Fibroblast of lung (primary cell): ENCODE measurements at regions not wholly inside any gene's neighbourhood (a gene's known extent, or its start where the extent isn't known, plus 50 kb on each side); places are given as distances from the start of the nearest gene placed in this dataset.

Experiments used
- DNase-seq, 2 donors: peaks; one replicate each; pipeline versions ENCODE4 v3.0.0 to v3.0.0-alpha.2; 2010; ENCODE audit warnings: low read depth in 2 of 2
- H2AFZ ChIP-seq: 2 replicates; pipeline ENCODE4 v1.5.1; 2012; ENCODE audit warnings: low read length, control low read depth, inconsistent platforms
- H3K27ac ChIP-seq: 2 replicates; pipeline ENCODE4 v1.5.1; 2011; ENCODE audit warnings: low read length, control low read depth; ENCODE audit not compliant: insufficient read depth
- H3K27me3 ChIP-seq: 2 replicates; pipeline ENCODE4 v1.5.1; 2011; ENCODE audit warnings: mild to moderate bottlenecking, low read length; ENCODE audit not compliant: control insufficient read depth, insufficient read depth
- H3K36me3 ChIP-seq: 2 replicates; pipeline ENCODE4 v1.5.1; 2011; ENCODE audit warnings: low read length; ENCODE audit not compliant: control insufficient read depth, insufficient read depth
- H3K4me1 ChIP-seq: 2 replicates; pipeline ENCODE4 v1.5.1; 2011; ENCODE audit warnings: low read length; ENCODE audit not compliant: control insufficient read depth, insufficient read depth; ENCODE audit errors: extremely low read depth
- H3K4me2 ChIP-seq: 2 replicates; pipeline ENCODE4 v1.5.1; 2011; ENCODE audit warnings: low read length, control low read depth; ENCODE audit not compliant: insufficient read depth; ENCODE audit errors: extremely low read depth
- H3K4me3 ChIP-seq, 4 experiments: fragments of 200-600 bp in 1 of 4; sonication (generic) in 1 of 4; replicated peaks in 1 of 4; 2 replicates each; pipeline ENCODE4 v1.5.1; 2011 to 2016; ENCODE audit warnings: low read length in 4 of 4, low read depth in 3 of 4, mild to moderate bottlenecking in 3 of 4, control low read depth in 2 of 4, inconsistent platforms in 1 of 4, mixed read lengths in 1 of 4; ENCODE audit not compliant: insufficient read depth in 1 of 4; ENCODE audit errors: control extremely low read depth in 1 of 4
- H3K79me2 ChIP-seq: 2 replicates; pipeline ENCODE4 v1.5.1; 2012; ENCODE audit warnings: mild to moderate bottlenecking, low read length, inconsistent platforms; ENCODE audit not compliant: control insufficient read depth, insufficient read depth
- H3K9ac ChIP-seq: 2 replicates; pipeline ENCODE4 v1.5.1; 2011; ENCODE audit warnings: mild to moderate bottlenecking, low read length, control low read depth; ENCODE audit not compliant: insufficient read depth
- H3K9me3 ChIP-seq: 2 replicates; pipeline ENCODE4 v1.5.1; 2012; ENCODE audit warnings: low read depth, low read length; ENCODE audit not compliant: control insufficient read depth, insufficient read depth
- H4K20me1 ChIP-seq: 2 replicates; pipeline ENCODE4 v1.5.1; 2011; ENCODE audit warnings: low read length; ENCODE audit not compliant: control insufficient read depth, insufficient read depth; ENCODE audit errors: extremely low read depth
- CTCF ChIP-seq, 2 donors: IDR thresholded peaks in 1 of 2; conservative IDR thresholded peaks in 1 of 2; 1 replicate in 1 of 2; 2 replicates in 1 of 2; pipeline ENCODE4 v1.5.1; 2011 to 2012; ENCODE audit warnings: low read length in 2 of 2, control low read depth in 1 of 2, inconsistent platforms in 1 of 2, low read depth in 1 of 2, mild to moderate bottlenecking in 1 of 2
- EZH2 ChIP-seq: IDR thresholded peaks from 2 replicates; pipeline ENCODE4 v1.5.1; 2012; ENCODE audit warnings: low read length, control low read depth, mild to moderate bottlenecking; ENCODE audit errors: missing control alignments

DNA sequence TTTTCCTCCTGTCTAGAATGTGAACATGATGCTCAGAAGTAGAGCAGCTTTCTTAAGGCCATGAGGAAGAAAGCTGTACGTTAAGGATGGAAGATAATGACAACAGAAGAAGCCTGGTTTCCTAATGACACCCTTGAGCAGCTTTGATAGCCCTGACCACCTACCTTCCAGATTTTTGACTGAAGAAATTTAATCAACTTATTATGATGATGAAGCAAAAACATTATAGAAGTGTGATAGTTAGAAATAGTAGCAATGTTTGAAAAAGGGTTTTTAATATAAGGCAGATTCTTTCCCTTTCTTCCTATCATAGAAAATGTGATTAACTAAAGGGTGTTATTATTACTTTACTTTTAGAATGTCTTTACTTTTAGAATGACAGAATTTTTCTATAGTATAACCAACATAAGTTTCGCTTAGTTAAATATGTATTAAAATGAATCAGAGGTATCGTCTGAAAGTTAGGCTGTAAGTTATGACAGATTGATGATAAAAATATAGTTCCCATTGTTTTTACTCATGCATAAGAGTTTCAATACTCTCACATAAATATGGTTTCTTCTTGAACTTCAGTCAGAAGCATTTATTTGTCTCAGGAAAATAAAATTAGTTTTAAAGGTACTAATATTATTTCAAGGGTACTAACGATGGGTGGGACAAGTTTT is 50.1 kb upstream of the PPFIA2 start:
- no peak for TF ChIP-seq CTCF (conservative IDR thresholded peaks at IDR 0.05 in 1 of 2, IDR thresholded peaks at IDR 0.05 in 1 of 2; ENCODE audit: low read depth in 1 of 2, low read length in 2 of 2)
- TF ChIP-seq EZH2: no peak
- Histone ChIP-seq H4K20me1 (no peaks in the 10 kb centered on the region), H3K79me2 (no peaks in the 10 kb centered on the region), H3K9ac (no peak overlapping the region), H3K36me3 (no peaks in the 10 kb centered on the region), H3K4me3 (no peak overlapping the region), H3K4me2 (no peak overlapping the region), H3K27me3 (no peaks in the 10 kb centered on the region), H2AFZ (no peak overlapping the region), H3K4me1 (no peaks in the 10 kb centered on the region), H3K9me3 (no peaks in the 10 kb centered on the region), H3K27ac (no peak overlapping the region)
- DNase-seq: no peak
